ENCODE measurements at regions not wholly inside any gene's neighbourhood (a gene's known extent, or its start where the extent isn't known, plus 50 kb on each side); places are given as distances from the start of the nearest gene placed in this dataset.

- Mint-ChIP-seq H3K9me3 (peaks cover 29% of the 10 kb centered on the region), H3K27ac (no peak overlapping the region), H3K4me3 (no peak overlapping the region), H3K4me1 (peaks cover 44% of the 10 kb centered on the region), H3K36me3 (ENCODE audit: low read depth) (no peaks in the 10 kb centered on the region), H3K27me3 (ENCODE audit: insufficient read depth) (no peaks in the 10 kb centered on the region)
- H3K4me1 ChIP-seq (ENCODE audit: control insufficient read depth, insufficient read depth, low read length) = peaks cover 7% of the 10 kb centered on the region
- no peaks in the 10 kb centered on the region for H3K27me3 ChIP-seq (ENCODE audit: control insufficient read depth, insufficient read depth, low read length, poor library complexity, severe bottlenecking)
- TF ChIP-seq CTCF (conservative IDR thresholded peaks at IDR 0.05) = no peak
- H3K9me3 ChIP-seq (ENCODE audit: control insufficient read depth, low read length) = peaks cover 28% of the 10 kb centered on the region
- H3K4me3 ChIP-seq (ENCODE audit: low read length) = no peak overlapping the region
- H3K27ac ChIP-seq (ENCODE audit: low read depth, low read length) = no peak overlapping the region
- H3K9ac ChIP-seq (ENCODE audit: extremely low read depth, low read length, poor library complexity, severe bottlenecking) = no peak overlapping the region
- 96 to 100% methylated on average over 1 to 2 of the region's 2 CpGs for WGBS, 2 experiments (ENCODE audit: insufficient coverage in 1 of 2, insufficient read length in 1 of 2)
- DNase-seq = no peak
- H3K36me3 ChIP-seq (ENCODE audit: control insufficient read depth, insufficient read depth, low read length) = no peaks in the 10 kb centered on the region
These were observed 259.7 kb downstream of the INSC start for GRCh38 chr11:15374418-15374817.

DNA sequence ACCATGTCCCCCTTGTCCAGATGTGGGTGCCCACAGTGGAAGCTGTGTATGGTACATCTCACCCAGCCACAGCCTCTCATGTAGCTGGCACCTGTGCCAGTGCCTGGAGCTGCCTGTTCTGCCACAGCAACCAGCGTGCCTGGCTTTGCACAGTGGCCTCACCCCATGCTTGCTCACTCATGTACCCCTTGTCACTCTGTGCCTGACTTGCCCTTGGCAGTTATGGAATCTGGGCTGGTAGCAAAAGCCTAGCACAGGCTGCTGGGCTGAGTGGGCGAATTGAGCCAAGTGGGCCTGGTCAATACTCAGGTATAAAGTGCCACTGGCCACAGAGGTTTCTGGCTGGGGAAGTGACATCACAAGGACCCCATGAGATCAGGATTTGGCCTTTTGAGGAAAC is 264.2 kb downstream of the INSC start:
- H3K4me1 Mint-ChIP-seq = peaks cover 3% of the 10 kb centered on the region
- Histone ChIP-seq H3K9me3 (ENCODE audit: control insufficient read depth, low read length) (peaks cover 28% of the 10 kb centered on the region), H3K27me3 (ENCODE audit: control insufficient read depth, insufficient read depth, low read length, poor library complexity, severe bottlenecking) (no peaks in the 10 kb centered on the region), H3K9ac (ENCODE audit: extremely low read depth, low read length, poor library complexity, severe bottlenecking) (no peak overlapping the region), H3K4me1 (ENCODE audit: control insufficient read depth, insufficient read depth, low read length) (no peaks in the 10 kb centered on the region), H3K27ac (ENCODE audit: low read depth, low read length) (no peak overlapping the region), H3K4me3 (ENCODE audit: low read length) (no peak overlapping the region), H3K36me3 (ENCODE audit: control insufficient read depth, insufficient read depth, low read length) (no peaks in the 10 kb centered on the region)
- no peak overlapping the region for H3K27ac Mint-ChIP-seq
- no peak overlapping the region for H3K4me3 Mint-ChIP-seq
- no peak for DNase-seq
- no peak for TF ChIP-seq CTCF (conservative IDR thresholded peaks at IDR 0.05)
- H3K27me3 Mint-ChIP-seq (ENCODE audit: insufficient read depth) = no peaks in the 10 kb centered on the region
- H3K9me3 Mint-ChIP-seq = peaks cover 29% of the 10 kb centered on the region
- 91 to 93% methylated on average over 2 of the region's 2 CpGs for WGBS, 2 experiments (ENCODE audit: insufficient coverage in 1 of 2, insufficient read length in 1 of 2)
- no peaks in the 10 kb centered on the region for H3K36me3 Mint-ChIP-seq (ENCODE audit: low read depth)

DNA sequence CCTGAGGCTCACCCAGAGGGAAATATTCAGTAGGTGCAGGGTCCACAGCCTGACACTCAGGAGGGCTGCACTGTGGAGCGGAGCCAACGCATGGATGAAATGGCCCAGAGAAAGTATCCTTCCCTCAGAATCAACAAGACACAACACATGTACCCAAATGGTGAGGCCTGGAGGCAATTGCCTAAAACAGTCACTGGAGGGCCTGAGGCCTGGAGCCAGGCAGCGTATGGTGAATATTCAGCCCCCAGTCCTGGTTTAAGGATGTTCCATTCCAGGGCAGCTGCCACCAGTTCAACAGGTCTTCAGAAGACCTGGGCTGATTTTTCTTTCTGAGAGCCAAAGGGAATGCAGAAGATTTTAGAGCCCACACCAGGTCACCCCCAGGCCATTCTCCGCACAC is 264.8 kb downstream of the INSC start:
- H3K27ac Mint-ChIP-seq = no peak overlapping the region
- Histone ChIP-seq H3K4me1 (ENCODE audit: control insufficient read depth, insufficient read depth, low read length) (no peaks in the 10 kb centered on the region), H3K36me3 (ENCODE audit: control insufficient read depth, insufficient read depth, low read length) (no peaks in the 10 kb centered on the region), H3K4me3 (ENCODE audit: low read length) (no peak overlapping the region), H3K9ac (ENCODE audit: extremely low read depth, low read length, poor library complexity, severe bottlenecking) (no peak overlapping the region), H3K27me3 (ENCODE audit: control insufficient read depth, insufficient read depth, low read length, poor library complexity, severe bottlenecking) (no peaks in the 10 kb centered on the region), H3K9me3 (ENCODE audit: control insufficient read depth, low read length) (peaks cover 28% of the 10 kb centered on the region), H3K27ac (ENCODE audit: low read depth, low read length) (no peak overlapping the region)
- H3K9me3 Mint-ChIP-seq = peaks cover 29% of the 10 kb centered on the region
- 97 to 100% methylated on average over 2 to 4 of the region's 4 CpGs for WGBS, 2 experiments (ENCODE audit: insufficient coverage in 1 of 2, insufficient read length in 1 of 2)
- no peak overlapping the region for H3K4me3 Mint-ChIP-seq
- TF ChIP-seq CTCF (conservative IDR thresholded peaks at IDR 0.05) = peak; percentile 56
- no peaks in the 10 kb centered on the region for H3K27me3 Mint-ChIP-seq (ENCODE audit: insufficient read depth)
- peak; percentile 76 for DNase-seq
- no peaks in the 10 kb centered on the region for H3K36me3 Mint-ChIP-seq (ENCODE audit: low read depth)
- peaks cover 2% of the 10 kb centered on the region for H3K4me1 Mint-ChIP-seq

Measured in endodermal cell (in vitro differentiated cells).